PC-9 (cell line): ENCODE measurements at regions not wholly inside any gene's neighbourhood (a gene's known extent, or its start where the extent isn't known, plus 50 kb on each side); places are given as distances from the start of the nearest gene placed in this dataset.

Experiments
- BruUV-seq: library from RNA; stranded (reverse); fragments of 400-500 nt; replicated peaks from 2 replicates; lab custom pipeline; 2021; lab: Mats Ljungman, UMichigan
- CTCF ChIA-PET: fragments of 300-600 bp; sonication (Branson Sonifier 250); formaldehyde crosslinking; loops from one replicate; lab custom pipeline; 2022; ENCODE audit warnings: antibody characterized with exemption; lab: Charles Lee
- POLR2A ChIA-PET: fragments of 300-600 bp; sonication (Branson Sonifier 250); formaldehyde crosslinking; loops from one replicate; lab custom pipeline; 2022; ENCODE audit warnings: antibody characterized with exemption; ENCODE audit not compliant: unreplicated experiment; lab: Charles Lee
- DNase-seq, 2 experiments: peaks; one replicate each; pipeline versions ENCODE4 v3.0.0 to v3.0.0-alpha.2; 2015 to 2022; ENCODE audit warnings: mixed read lengths in 1 of 2
- H2AFZ ChIP-seq: fragments of 200-600 bp; sonication (generic); 2 replicates; pipeline ENCODE4 v1.8.1; 2017; ENCODE audit warnings: antibody characterized with exemption
- H3F3A ChIP-seq: fragments of 200-600 bp; sonication (generic); 2 replicates; pipeline ENCODE4 v1.8.1; 2017; ENCODE audit warnings: antibody characterized with exemption, mild to moderate bottlenecking, low read depth; ENCODE audit not compliant: insufficient read depth
- H3K27ac ChIP-seq: fragments of 200-600 bp; sonication (generic); 2 replicates; pipeline ENCODE4 v1.6.1; 2016; ENCODE audit warnings: mixed run types
- H3K27me3 ChIP-seq: fragments of 200-600 bp; sonication (generic); 2 replicates; pipeline ENCODE4 v1.6.1; 2016; ENCODE audit warnings: low read depth, mixed run types; ENCODE audit not compliant: insufficient read depth
- H3K36me3 ChIP-seq: fragments of 200-600 bp; sonication (generic); 2 replicates; pipeline ENCODE4 v1.6.1; 2016; ENCODE audit warnings: low read depth, mixed run types
- H3K4me1 ChIP-seq: fragments of 200-600 bp; sonication (generic); replicated peaks from 2 replicates; pipeline ENCODE4 v1.6.1; 2016; ENCODE audit warnings: mixed run types; ENCODE audit not compliant: insufficient read depth
- H3K4me2 ChIP-seq: fragments of 200-600 bp; sonication (generic); 2 replicates; pipeline ENCODE4 v1.6.1; 2017; ENCODE audit warnings: mixed run types
- H3K4me3 ChIP-seq: fragments of 200-600 bp; sonication (generic); 2 replicates; pipeline ENCODE4 v1.6.1; 2016; ENCODE audit warnings: mixed run types
- H3K79me2 ChIP-seq: fragments of 200-600 bp; sonication (generic); 2 replicates; pipeline ENCODE4 v1.6.1; 2017; ENCODE audit warnings: low read depth, mixed run types
- H3K9me2 ChIP-seq: fragments of 200-600 bp; sonication (generic); 2 replicates; pipeline ENCODE4 v1.8.1; 2017; ENCODE audit warnings: mild to moderate bottlenecking; ENCODE audit not compliant: insufficient read depth
- H3K9me3 ChIP-seq: fragments of 200-600 bp; sonication (generic); 2 replicates; pipeline ENCODE4 v1.8.1; 2016; ENCODE audit warnings: low read depth; ENCODE audit not compliant: insufficient read depth
- H4K20me1 ChIP-seq: fragments of 200-600 bp; sonication (generic); 2 replicates; pipeline ENCODE4 v1.8.1; 2017; ENCODE audit not compliant: insufficient read depth
- EZH2 ChIP-seq: fragments of 200-600 bp; sonication (generic); IDR thresholded peaks from 2 replicates; pipeline ENCODE4 v1.8.0; 2017; ENCODE audit warnings: antibody characterized with exemption, low read depth
- intact Hi-C: fragments of 100-400 bp; cut with micrococcal nuclease; formaldehyde crosslinking; loops from one replicate; pipeline ENCODE4 v1.10.0; 2022; ENCODE audit not compliant: unreplicated experiment
- TF ChIP-seq, protein P1 (sequence below): fragments of 200-600 bp; sonication (generic); conservative IDR thresholded peaks from 2 replicates; pipeline ENCODE4 v1.6.1; 2017; ENCODE audit warnings: mixed run types, antibody characterized with exemption, mild to moderate bottlenecking, moderate library complexity

DNA sequence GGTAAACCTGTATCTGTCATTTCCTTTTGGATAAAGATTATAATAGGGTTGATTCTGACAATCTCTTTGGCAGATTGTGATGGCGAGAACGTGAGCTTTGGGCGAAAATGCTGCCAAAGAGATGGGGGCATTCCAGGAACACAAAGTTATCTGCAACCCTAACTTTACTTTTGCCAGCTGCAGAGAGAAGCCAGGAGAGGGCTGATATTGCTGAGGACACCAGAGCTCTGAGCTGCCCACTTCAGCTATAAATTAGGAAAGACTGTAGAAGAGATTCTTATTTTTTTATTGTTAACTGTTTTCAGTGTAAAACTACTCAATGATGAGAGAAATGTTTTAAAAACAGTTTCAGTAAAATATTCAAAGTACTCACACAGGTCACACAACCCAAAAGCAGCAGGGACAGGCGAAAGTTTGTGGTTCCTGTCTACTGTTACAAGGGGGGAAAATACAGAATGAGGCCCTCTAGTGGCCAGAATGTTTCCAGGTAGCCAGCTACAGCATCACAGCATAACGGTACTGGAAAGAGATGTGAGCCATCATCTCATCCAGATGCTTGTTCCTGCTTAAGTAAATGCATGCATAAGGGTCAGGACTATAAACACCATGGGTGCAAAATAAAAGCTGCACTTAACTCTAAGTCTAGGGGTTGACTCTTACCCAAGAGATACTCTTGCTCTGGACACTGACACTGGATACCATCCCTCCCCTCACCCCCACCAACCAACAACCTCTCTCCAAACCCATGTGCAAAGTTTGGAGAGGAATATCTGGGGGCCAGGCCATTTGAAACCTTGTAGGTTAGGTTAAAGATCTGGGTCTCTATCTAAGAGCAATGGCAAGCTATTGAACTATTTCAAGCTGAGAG is 498.4 kb downstream of the RMST start:
- no peak overlapping the region for H2AFZ ChIP-seq
- H3K9me2 ChIP-seq = no peaks in the 10 kb centered on the region
- H3K79me2 ChIP-seq = no peaks in the 10 kb centered on the region
- H4K20me1 ChIP-seq = no peaks in the 10 kb centered on the region
- TF ChIP-seq, protein P1, sequence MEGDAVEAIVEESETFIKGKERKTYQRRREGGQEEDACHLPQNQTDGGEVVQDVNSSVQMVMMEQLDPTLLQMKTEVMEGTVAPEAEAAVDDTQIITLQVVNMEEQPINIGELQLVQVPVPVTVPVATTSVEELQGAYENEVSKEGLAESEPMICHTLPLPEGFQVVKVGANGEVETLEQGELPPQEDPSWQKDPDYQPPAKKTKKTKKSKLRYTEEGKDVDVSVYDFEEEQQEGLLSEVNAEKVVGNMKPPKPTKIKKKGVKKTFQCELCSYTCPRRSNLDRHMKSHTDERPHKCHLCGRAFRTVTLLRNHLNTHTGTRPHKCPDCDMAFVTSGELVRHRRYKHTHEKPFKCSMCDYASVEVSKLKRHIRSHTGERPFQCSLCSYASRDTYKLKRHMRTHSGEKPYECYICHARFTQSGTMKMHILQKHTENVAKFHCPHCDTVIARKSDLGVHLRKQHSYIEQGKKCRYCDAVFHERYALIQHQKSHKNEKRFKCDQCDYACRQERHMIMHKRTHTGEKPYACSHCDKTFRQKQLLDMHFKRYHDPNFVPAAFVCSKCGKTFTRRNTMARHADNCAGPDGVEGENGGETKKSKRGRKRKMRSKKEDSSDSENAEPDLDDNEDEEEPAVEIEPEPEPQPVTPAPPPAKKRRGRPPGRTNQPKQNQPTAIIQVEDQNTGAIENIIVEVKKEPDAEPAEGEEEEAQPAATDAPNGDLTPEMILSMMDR = peak; percentile 70
- TF ChIP-seq EZH2 = no peak
- ChIA-PET CTCF (no interaction called here), POLR2A (no interaction called here)
- H3K4me1 ChIP-seq = no peaks in the 10 kb centered on the region
- no TSS peak for BruUV-seq
- intact Hi-C loops = no loop called here
- no peak overlapping the region for H3K4me3 ChIP-seq
- H3F3A ChIP-seq = no peaks in the 10 kb centered on the region
- no peak overlapping the region for H3K27ac ChIP-seq
- H3K9me3 ChIP-seq = no peaks in the 10 kb centered on the region
- H3K27me3 ChIP-seq = 0 out of 2 replicates have a peak, but pooled peaks cover 7% of the 10 kb centered on the region
- H3K4me2 ChIP-seq = no peak overlapping the region
- H3K36me3 ChIP-seq = no peaks in the 10 kb centered on the region
- peak in 1 of 2 experiments; percentile 7 for DNase-seq

DNA sequence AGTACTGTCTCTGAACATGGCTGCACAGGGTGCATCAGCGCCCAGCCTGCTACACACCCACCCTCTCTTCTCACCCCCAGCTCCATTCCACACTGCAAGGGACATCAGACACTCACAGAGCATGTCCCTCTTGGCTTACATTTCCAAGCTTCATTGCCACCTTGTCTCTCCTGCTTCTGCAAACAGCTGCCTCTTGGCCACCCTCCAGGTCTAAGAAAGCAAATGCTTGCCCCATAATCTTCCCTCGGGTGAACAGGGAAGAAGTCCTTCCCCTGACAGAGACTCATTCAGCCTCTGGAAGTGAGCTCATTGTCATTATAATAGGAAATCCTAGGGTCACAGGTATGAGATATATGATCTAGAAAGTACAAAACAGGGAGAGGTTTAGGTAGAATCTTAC is 505.2 kb downstream of the RMST start:
- Histone ChIP-seq H3K4me3 (no peak overlapping the region), H3K4me1 (no peaks in the 10 kb centered on the region), H3K9me3 (no peaks in the 10 kb centered on the region), H4K20me1 (no peaks in the 10 kb centered on the region), H3K27ac (no peak overlapping the region), H2AFZ (no peak overlapping the region), H3K27me3 (0 out of 2 replicates have a peak, but pooled peaks cover 7% of the 10 kb centered on the region), H3K9me2 (no peaks in the 10 kb centered on the region), H3F3A (no peaks in the 10 kb centered on the region), H3K36me3 (no peaks in the 10 kb centered on the region), H3K4me2 (no peak overlapping the region), H3K79me2 (no peaks in the 10 kb centered on the region)
- no peak for DNase-seq
- intact Hi-C loops = no loop called here
- BruUV-seq = no TSS peak
- CTCF ChIA-PET = no interaction called here
- POLR2A ChIA-PET = no interaction called here
- TF ChIP-seq EZH2 = no peak
- TF ChIP-seq, protein P1 = no peak

DNA sequence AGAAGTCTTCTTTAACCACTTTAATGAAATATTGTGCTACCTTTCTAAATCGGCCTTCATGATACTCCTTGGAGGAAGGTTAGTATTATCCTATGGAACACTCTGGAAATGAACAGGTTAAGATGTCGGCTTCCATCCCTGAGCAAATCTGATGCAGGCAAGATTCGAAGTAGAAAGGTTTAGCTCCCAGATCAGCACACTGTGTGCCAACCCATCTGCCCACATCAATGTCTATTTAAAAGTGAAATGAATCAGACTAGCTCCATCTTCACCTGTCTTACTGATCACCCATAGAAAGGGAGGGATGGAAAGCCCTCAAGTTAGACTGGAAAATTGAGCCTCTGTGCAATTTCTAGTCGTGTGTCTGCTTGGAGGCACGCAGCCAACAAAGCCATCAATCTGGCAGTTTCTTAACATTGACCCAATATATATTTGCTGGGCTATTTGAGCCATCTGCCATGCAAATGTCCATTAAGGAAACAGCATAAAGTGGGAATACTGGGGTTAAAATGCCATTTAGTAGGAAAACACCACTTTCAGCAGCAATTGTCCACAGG is 506.1 kb downstream of the RMST start:
- no peaks in the 10 kb centered on the region for H3K79me2 ChIP-seq
- DNase-seq = no peak
- ChIA-PET POLR2A (interaction anchor here (0.6 kb wide), 1 partner anchor 1186 kb away, joined by 3 read pairs; no protein-coding TSS in a partner anchor), CTCF (no interaction called here)
- TF ChIP-seq EZH2 = no peak
- TF ChIP-seq, protein P1 = no peak
- intact Hi-C loops = no loop called here
- H3K27ac ChIP-seq = no peak overlapping the region
- H3K9me2 ChIP-seq = no peaks in the 10 kb centered on the region
- H2AFZ ChIP-seq = no peak overlapping the region
- BruUV-seq = no TSS peak
- no peaks in the 10 kb centered on the region for H3F3A ChIP-seq
- H3K4me1 ChIP-seq = no peaks in the 10 kb centered on the region
- no peak overlapping the region for H3K4me2 ChIP-seq
- no peaks in the 10 kb centered on the region for H3K36me3 ChIP-seq
- H3K9me3 ChIP-seq = no peaks in the 10 kb centered on the region
- H3K4me3 ChIP-seq = no peak overlapping the region
- H4K20me1 ChIP-seq = no peaks in the 10 kb centered on the region
- 0 out of 2 replicates have a peak, but pooled peaks cover 7% of the 10 kb centered on the region for H3K27me3 ChIP-seq
